Progenitor cell of endocrine pancreas (in vitro differentiated cells): ENCODE measurements at regions not wholly inside any gene's neighbourhood (a gene's known extent, or its start where the extent isn't known, plus 50 kb on each side); places are given as distances from the start of the nearest gene placed in this dataset.

Experiments used
- DNase-seq: peaks from one replicate; pipeline ENCODE4 v3.0.0; 2021; ENCODE audit warnings: low spot score; ENCODE audit not compliant: unreplicated experiment
- H3K27ac Mint-ChIP-seq: 2 replicates; pipeline ENCODE4 v1.8.0; 2021; ENCODE audit warnings: mild to moderate bottlenecking, moderate library complexity, mixed read lengths
- H3K27me3 Mint-ChIP-seq: 2 replicates; pipeline ENCODE4 v1.8.0; 2021; ENCODE audit warnings: mixed read lengths
- H3K36me3 Mint-ChIP-seq: 2 replicates; pipeline ENCODE4 v1.8.0; 2022; ENCODE audit warnings: mixed read lengths; ENCODE audit not compliant: insufficient read depth
- H3K4me1 Mint-ChIP-seq: 2 replicates; pipeline ENCODE4 v1.8.0; 2021; ENCODE audit warnings: low read depth, mixed read lengths
- H3K4me3 Mint-ChIP-seq: 2 replicates; pipeline ENCODE4 v1.8.0; 2021; ENCODE audit warnings: low read depth, mild to moderate bottlenecking, moderate library complexity, mixed read lengths
- H3K9me3 Mint-ChIP-seq: 2 replicates; pipeline ENCODE4 v1.8.0; 2021; ENCODE audit warnings: low read depth, mixed read lengths
- TF ChIP-seq, protein P1 (sequence below): fragments of 200-600 bp; sonication (generic); IDR thresholded peaks from one replicate; pipeline ENCODE4 v1.5.0; 2021; ENCODE audit warnings: antibody characterized with exemption, mild to moderate bottlenecking; ENCODE audit not compliant: unreplicated experiment

DNA sequence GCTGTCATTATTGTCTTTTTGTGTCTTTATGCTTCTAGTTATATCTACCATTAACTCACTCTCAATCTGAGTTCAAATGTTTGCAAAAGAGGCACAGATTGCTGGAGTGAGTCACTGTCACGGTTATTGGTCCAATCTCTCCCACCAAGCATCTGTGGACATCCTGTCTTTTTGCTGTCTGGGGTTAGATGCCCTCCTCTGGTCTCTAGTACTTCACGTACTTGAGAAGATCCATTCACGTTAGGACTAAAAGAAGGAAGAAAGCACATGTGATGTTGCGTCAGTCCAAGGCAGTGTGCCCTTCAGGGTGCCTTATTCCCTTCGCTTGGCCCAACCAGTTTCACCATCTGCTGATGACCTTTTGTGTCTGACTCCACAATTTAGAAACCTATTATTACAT is 72.3 kb upstream of the STXBP6 start:
- no peaks in the 10 kb centered on the region for H3K9me3 Mint-ChIP-seq
- H3K27ac Mint-ChIP-seq = no peak overlapping the region
- H3K27me3 Mint-ChIP-seq = no peaks in the 10 kb centered on the region
- TF ChIP-seq, protein P1, sequence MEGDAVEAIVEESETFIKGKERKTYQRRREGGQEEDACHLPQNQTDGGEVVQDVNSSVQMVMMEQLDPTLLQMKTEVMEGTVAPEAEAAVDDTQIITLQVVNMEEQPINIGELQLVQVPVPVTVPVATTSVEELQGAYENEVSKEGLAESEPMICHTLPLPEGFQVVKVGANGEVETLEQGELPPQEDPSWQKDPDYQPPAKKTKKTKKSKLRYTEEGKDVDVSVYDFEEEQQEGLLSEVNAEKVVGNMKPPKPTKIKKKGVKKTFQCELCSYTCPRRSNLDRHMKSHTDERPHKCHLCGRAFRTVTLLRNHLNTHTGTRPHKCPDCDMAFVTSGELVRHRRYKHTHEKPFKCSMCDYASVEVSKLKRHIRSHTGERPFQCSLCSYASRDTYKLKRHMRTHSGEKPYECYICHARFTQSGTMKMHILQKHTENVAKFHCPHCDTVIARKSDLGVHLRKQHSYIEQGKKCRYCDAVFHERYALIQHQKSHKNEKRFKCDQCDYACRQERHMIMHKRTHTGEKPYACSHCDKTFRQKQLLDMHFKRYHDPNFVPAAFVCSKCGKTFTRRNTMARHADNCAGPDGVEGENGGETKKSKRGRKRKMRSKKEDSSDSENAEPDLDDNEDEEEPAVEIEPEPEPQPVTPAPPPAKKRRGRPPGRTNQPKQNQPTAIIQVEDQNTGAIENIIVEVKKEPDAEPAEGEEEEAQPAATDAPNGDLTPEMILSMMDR = no peak
- H3K36me3 Mint-ChIP-seq = no peaks in the 10 kb centered on the region
- DNase-seq = no peak
- H3K4me1 Mint-ChIP-seq = peaks cover 2% of the 10 kb centered on the region
- H3K4me3 Mint-ChIP-seq = no peak overlapping the region

- H3K27ac Mint-ChIP-seq = no peak overlapping the region
- no peak overlapping the region for H3K4me3 Mint-ChIP-seq
- H3K36me3 Mint-ChIP-seq = no peaks in the 10 kb centered on the region
- TF ChIP-seq, protein P1 = no peak
- DNase-seq = no peak
- H3K4me1 Mint-ChIP-seq = peaks cover 3% of the 10 kb centered on the region
- no peaks in the 10 kb centered on the region for H3K9me3 Mint-ChIP-seq
- no peaks in the 10 kb centered on the region for H3K27me3 Mint-ChIP-seq
Measured at GRCh38 chr14:25121337-25122129, 71.6 kb upstream of the STXBP6 start.

GRCh38 chr14:25120261-25120660 is 70.3 kb upstream of the STXBP6 start:
- no peaks in the 10 kb centered on the region for H3K36me3 Mint-ChIP-seq
- peaks cover under 1% of the 10 kb centered on the region for H3K9me3 Mint-ChIP-seq
- peaks cover 3% of the 10 kb centered on the region for H3K4me1 Mint-ChIP-seq
- TF ChIP-seq, protein P1 = no peak
- no peaks in the 10 kb centered on the region for H3K27me3 Mint-ChIP-seq
- no peak for DNase-seq
- H3K27ac Mint-ChIP-seq = no peak overlapping the region
- H3K4me3 Mint-ChIP-seq = no peak overlapping the region

DNA sequence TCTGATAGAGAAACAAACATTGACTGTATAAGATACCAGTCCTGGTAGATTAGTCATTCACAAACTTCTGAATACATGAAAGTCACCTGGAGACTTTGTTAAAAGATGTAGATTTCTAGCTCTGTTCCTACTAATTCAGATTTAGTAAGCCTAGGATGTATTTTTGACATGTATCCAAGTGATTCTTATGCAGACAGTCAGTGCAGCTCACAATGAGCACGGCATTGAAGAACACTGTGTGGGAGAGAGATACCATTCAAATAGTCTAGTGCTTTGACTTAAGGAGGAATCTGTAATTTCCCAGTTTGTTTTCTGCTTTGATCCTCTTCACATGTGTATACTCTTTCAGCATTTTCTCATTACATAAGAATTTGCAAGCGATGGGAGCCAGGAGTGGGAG is 68.7 kb upstream of the STXBP6 start:
- no peak for DNase-seq
- peaks cover 1% of the 10 kb centered on the region for H3K36me3 Mint-ChIP-seq
- H3K9me3 Mint-ChIP-seq = peaks cover 6% of the 10 kb centered on the region
- no peak overlapping the region for H3K4me3 Mint-ChIP-seq
- no peak overlapping the region for H3K27ac Mint-ChIP-seq
- no peaks in the 10 kb centered on the region for H3K27me3 Mint-ChIP-seq
- TF ChIP-seq, protein P1 = no peak
- H3K4me1 Mint-ChIP-seq = peaks cover 3% of the 10 kb centered on the region

DNA sequence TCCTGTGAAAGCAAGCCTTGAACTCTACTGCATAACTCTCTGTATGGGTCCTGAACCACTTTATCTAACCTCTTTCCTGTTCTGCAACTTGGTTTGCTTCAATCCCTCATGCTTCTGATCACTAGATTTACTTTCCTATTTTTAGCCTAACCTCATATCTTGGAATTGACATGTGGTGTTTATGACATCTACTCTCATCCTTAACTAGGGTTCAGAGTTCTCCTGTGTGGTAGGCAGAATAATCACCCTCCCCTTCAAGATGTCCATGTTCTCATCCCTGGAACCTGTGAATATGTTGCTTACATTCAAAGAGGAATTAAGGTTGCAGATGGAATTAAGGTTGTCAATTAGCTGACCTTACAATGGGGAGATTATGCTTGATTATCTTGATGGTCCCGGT is 67.4 kb upstream of the STXBP6 start:
- H3K27ac Mint-ChIP-seq = no peak overlapping the region
- H3K4me3 Mint-ChIP-seq = no peak overlapping the region
- H3K4me1 Mint-ChIP-seq = peaks cover 9% of the 10 kb centered on the region
- peaks cover 10% of the 10 kb centered on the region for H3K9me3 Mint-ChIP-seq
- TF ChIP-seq, protein P1 = no peak
- H3K36me3 Mint-ChIP-seq = peaks cover 1% of the 10 kb centered on the region
- no peak for DNase-seq
- H3K27me3 Mint-ChIP-seq = no peaks in the 10 kb centered on the region
